Lung (tissue), 11 donors: ENCODE measurements at regions not wholly inside any gene's neighbourhood (a gene's known extent, or its start where the extent isn't known, plus 50 kb on each side); places are given as distances from the start of the nearest gene placed in this dataset.

ENCODE experiments used
- ATAC-seq: fragments of 200-7000 bp; cut with Tn5 transposase; one replicate; pipeline ENCODE4 v1.9.1; 2020; ENCODE audit warnings: moderate number of reproducible peaks; ENCODE audit not compliant: insufficient read depth, low FRiP score
- DNase-seq, 3 donors: peaks; one replicate each; pipeline ENCODE4 v3.0.0-alpha.2; 2013 to 2017
- H3K27ac ChIP-seq, 2 donors: one replicate each; pipeline ENCODE4 v1.5.1; 2013; ENCODE audit warnings: mild to moderate bottlenecking in 2 of 2, moderate library complexity in 2 of 2, control low read depth in 1 of 2, inconsistent platforms in 1 of 2, low read depth in 1 of 2, low read length in 1 of 2
- H3K27me3 ChIP-seq, 3 donors: one replicate each; pipeline ENCODE4 v1.5.1; 2013; ENCODE audit warnings: low read length in 2 of 3; ENCODE audit not compliant: control insufficient read depth in 3 of 3, insufficient read depth in 3 of 3
- H3K36me3 ChIP-seq, 4 donors: one replicate each; pipeline ENCODE4 v1.5.1; 2013; ENCODE audit warnings: low read length in 4 of 4, mild to moderate bottlenecking in 1 of 4, moderate library complexity in 1 of 4; ENCODE audit not compliant: control insufficient read depth in 4 of 4, insufficient read depth in 4 of 4
- H3K4me1 ChIP-seq, 5 donors: one replicate each; pipeline ENCODE4 v1.5.1; 2013; ENCODE audit warnings: low read length in 5 of 5, mild to moderate bottlenecking in 2 of 5, moderate library complexity in 1 of 5; ENCODE audit not compliant: control insufficient read depth in 5 of 5, insufficient read depth in 5 of 5
- H3K4me3 ChIP-seq: one replicate; pipeline ENCODE4 v1.5.1; 2013; ENCODE audit warnings: mild to moderate bottlenecking, control low read depth, moderate library complexity
- H3K9ac ChIP-seq, 2 donors: one replicate each; pipeline ENCODE4 v1.5.1; 2013; ENCODE audit warnings: low read length in 2 of 2, control low read depth in 1 of 2; ENCODE audit not compliant: insufficient read depth in 1 of 2
- H3K9me3 ChIP-seq, 4 donors: one replicate each; pipeline ENCODE4 v1.5.1; 2013; ENCODE audit warnings: low read length in 3 of 4, mild to moderate bottlenecking in 1 of 4, moderate library complexity in 1 of 4; ENCODE audit not compliant: control insufficient read depth in 4 of 4, insufficient read depth in 3 of 4
- CTCF ChIP-seq: IDR thresholded peaks from 2 replicates; pipeline ENCODE4 v1.5.1; 2012; ENCODE audit warnings: mild to moderate bottlenecking; ENCODE audit errors: control extremely low read depth, extremely low read depth
- WGBS, 2 donors: extraction: QIAGEN DNeasy Blood & Tissue Kit; methylation state at CpG; one replicate each; pipeline ENCODE4 v1.1.7; 2013; 5-methylcytosine and 5-hydroxymethylcytosine counted together
- donor health status: control.
- donor health status: control.
- donor health status: Bipolar disorder and iron deficiency.
- donor health status: healthy.
- donor health status: DM: yes; HTN: yes; CAD: no.

GRCh38 chr5:143533475-143533874 lies 130.0 kb upstream of the NR3C1 start:
- no peaks in the 10 kb centered on the region for H3K27me3 ChIP-seq
- ATAC-seq: no peak
- DNase-seq: no peak
- no peak overlapping the region for H3K4me3 ChIP-seq
- no peaks in the 10 kb centered on the region for H3K9me3 ChIP-seq
- WGBS, 2 donors: 92 to 95% methylated on average over 3 of the region's 3 CpGs
- no peak for TF ChIP-seq CTCF
- H3K36me3 ChIP-seq: no peaks in the 10 kb centered on the region
- no peak overlapping the region for H3K27ac ChIP-seq
- peaks cover 0 to 3% (median 0%) of the 10 kb centered on the region in 5 donors for H3K4me1 ChIP-seq
- H3K9ac ChIP-seq: no peak overlapping the region

- Histone ChIP-seq H3K9me3 (no peaks in the 10 kb centered on the region), H3K27ac (no peak overlapping the region), H3K9ac (no peak overlapping the region), H3K4me3 (no peak overlapping the region), H3K36me3 (no peaks in the 10 kb centered on the region), H3K4me1 (no peaks in the 10 kb centered on the region), H3K27me3 (no peaks in the 10 kb centered on the region)
- DNase-seq: no peak
- ATAC-seq: no peak
- WGBS, 2 donors: 96 to 98% methylated on average over 4 of the region's 4 CpGs
- no peak for TF ChIP-seq CTCF
Measured at GRCh38 chr5:143527808-143528207, 124.3 kb upstream of the NR3C1 start.

- WGBS, 2 donors: 92 to 95% methylated on average over 1 of the region's 1 CpG
- no peak for ATAC-seq
- H3K9me3 ChIP-seq: no peaks in the 10 kb centered on the region
Measured at GRCh38 chr5:143525176-143525575, 121.7 kb upstream of the NR3C1 start.

More at GRCh38 chr5:143525176-143525575, 121.7 kb upstream of the NR3C1 start:
- Histone ChIP-seq H3K9ac (no peak overlapping the region), H3K27ac (no peak overlapping the region), H3K4me1 (no peaks in the 10 kb centered on the region), H3K27me3 (no peaks in the 10 kb centered on the region), H3K36me3 (no peaks in the 10 kb centered on the region), H3K4me3 (no peak overlapping the region)
- no peak for DNase-seq
- TF ChIP-seq CTCF: no peak
